ENCODE measurements at regions not wholly inside any gene's neighbourhood (a gene's known extent, or its start where the extent isn't known, plus 50 kb on each side); places are given as distances from the start of the nearest gene placed in this dataset.

DNA sequence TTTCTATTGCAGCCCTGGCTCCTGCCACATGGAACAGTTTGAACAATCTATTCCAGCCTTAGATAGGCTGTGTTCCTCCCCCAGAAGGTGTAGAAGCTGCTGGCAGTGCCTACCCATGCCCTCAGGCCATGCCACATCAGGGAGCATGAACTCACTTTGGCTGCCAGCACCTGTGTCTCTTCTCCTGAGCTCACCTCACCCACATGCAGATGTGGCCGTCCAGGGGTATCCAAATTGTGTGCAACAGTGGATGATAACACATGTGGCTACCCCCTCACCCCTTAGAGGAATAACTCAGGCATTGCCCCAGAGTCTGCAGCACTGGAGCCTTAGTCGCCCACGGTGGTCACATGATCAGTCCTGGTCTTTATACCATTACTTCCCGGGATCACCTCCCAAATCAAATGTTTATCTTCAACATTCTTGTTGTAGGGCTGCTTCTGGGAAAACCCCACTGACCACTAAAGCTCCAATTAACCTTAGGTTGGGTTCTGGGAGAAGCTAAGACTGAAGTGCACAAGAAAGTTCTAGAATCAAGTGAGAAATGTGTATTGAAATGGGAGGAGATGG lies 110.4 kb downstream of the BANF2 start:
- H3K9me3 Mint-ChIP-seq = no peaks in the 10 kb centered on the region
- peaks cover 1% of the 10 kb centered on the region for H3K27me3 Mint-ChIP-seq (ENCODE audit: low read depth)
- no peak for DNase-seq
- no peak for ATAC-seq
- H3K4me3 Mint-ChIP-seq = no peak overlapping the region
- H3K36me3 Mint-ChIP-seq (ENCODE audit: insufficient read depth) = no peaks in the 10 kb centered on the region
- no peaks in the 10 kb centered on the region for H3K4me1 Mint-ChIP-seq (ENCODE audit: low read depth)

DNA sequence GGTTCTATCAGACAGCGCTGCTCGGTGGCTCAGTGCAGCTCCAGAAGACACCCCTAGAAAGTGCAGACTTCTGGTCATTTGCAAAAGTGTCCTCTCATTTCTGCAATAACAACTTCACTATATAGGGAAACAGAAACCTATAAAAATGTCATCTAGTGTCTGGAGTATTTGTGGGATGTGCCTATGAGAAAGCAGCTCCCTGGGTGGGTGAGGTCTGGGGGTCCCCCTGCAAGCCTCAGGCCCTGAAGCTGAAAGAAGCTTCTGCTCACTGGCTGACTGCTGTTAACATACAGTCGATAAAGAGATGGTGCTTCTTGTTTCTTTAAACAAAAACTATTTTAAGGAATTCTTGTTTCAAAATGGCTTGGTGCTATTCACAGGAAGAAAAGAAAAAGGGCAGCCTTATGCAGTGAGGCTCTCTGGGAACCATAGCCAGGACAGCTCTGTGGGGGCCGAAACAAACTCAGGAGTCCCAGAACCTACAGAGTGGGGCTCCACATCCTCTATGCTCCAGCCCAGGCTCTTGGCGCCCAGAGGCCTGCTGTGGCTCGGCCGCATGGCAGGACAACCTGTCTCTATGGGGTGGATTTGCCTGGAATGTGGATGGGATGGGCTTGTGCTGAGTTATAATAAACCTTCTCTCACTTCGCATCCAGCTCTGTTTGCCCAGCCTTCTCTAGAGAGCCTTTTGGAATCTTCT lies 109.7 kb downstream of the BANF2 start:
- Mint-ChIP-seq H3K36me3 (ENCODE audit: insufficient read depth) (no peaks in the 10 kb centered on the region), H3K4me3 (no peak overlapping the region), H3K4me1 (ENCODE audit: low read depth) (no peaks in the 10 kb centered on the region), H3K9me3 (no peaks in the 10 kb centered on the region), H3K27me3 (ENCODE audit: low read depth) (peaks cover 2% of the 10 kb centered on the region)
- ATAC-seq (no peak), DNase-seq (no peak)

DNA sequence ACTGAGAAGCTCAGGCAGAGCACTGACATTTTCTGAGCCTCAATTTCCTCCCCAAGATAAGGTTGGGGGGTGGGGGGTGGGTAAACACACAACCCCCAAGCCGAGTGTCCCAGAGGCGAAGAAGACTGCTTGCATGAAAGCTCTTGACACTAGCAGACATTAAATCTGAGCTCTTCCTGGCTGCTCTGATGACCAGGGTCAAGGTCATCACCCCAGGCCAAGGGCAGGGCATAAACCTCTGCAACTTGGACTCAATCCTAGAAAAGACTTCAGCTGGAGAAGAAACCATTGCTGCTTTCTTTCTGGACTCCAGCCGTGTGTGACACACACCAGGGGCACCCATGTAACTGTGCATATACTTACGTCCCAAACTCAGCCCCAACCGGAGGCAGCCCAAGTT lies 109.0 kb downstream of the BANF2 start:
- H3K9me3 Mint-ChIP-seq = no peaks in the 10 kb centered on the region
- H3K36me3 Mint-ChIP-seq (ENCODE audit: insufficient read depth) = no peaks in the 10 kb centered on the region
- H3K27me3 Mint-ChIP-seq (ENCODE audit: low read depth) = peaks cover 4% of the 10 kb centered on the region
- H3K4me1 Mint-ChIP-seq (ENCODE audit: low read depth) = no peaks in the 10 kb centered on the region
- no peak for ATAC-seq
- no peak overlapping the region for H3K4me3 Mint-ChIP-seq
- DNase-seq = no peak

DNA sequence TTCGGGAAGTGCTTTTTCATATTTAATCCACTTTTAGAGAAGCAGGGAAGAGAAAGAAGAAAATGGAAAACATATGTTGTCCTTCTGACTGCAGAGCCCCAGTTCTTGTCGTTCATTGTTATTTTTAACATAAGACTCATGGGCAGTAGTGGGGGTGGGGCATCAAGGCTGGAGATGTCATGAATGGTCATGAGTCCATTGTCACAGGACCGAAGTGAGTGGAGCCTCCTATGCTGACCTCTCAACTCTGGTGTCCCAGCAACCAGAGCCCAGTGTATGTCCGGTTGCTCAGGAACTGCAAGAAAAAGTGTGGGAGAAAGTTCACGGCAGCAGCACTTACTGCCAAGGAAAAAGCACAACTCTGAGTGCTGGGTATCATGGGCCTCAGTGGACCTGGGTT lies 108.6 kb downstream of the BANF2 start:
- H3K36me3 Mint-ChIP-seq (ENCODE audit: insufficient read depth) = no peaks in the 10 kb centered on the region
- H3K9me3 Mint-ChIP-seq = no peaks in the 10 kb centered on the region
- H3K4me1 Mint-ChIP-seq (ENCODE audit: low read depth) = no peaks in the 10 kb centered on the region
- ATAC-seq (no peak), DNase-seq (no peak)
- peaks cover 4% of the 10 kb centered on the region for H3K27me3 Mint-ChIP-seq (ENCODE audit: low read depth)
- no peak overlapping the region for H3K4me3 Mint-ChIP-seq

DNA sequence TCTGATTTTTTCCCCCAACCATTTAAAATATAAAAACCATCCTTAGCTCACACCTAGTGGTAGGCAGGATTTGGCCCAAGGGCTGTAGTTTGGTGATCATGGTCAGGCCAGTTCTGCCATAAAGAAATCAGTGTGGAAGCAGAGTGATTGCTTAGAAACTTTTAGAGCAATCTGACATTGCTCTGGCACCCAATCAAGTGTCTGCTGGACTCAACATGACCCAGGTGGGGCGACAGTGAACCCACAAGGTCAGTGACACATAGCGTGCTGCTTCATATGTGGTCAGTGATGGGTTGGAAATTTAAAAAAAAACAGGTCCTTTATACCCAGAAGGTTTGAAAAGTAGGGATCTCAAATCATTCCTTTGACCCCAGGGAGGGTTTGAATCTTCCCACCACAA lies 107.9 kb downstream of the BANF2 start:
- peaks cover 4% of the 10 kb centered on the region for H3K27me3 Mint-ChIP-seq (ENCODE audit: low read depth)

DNA sequence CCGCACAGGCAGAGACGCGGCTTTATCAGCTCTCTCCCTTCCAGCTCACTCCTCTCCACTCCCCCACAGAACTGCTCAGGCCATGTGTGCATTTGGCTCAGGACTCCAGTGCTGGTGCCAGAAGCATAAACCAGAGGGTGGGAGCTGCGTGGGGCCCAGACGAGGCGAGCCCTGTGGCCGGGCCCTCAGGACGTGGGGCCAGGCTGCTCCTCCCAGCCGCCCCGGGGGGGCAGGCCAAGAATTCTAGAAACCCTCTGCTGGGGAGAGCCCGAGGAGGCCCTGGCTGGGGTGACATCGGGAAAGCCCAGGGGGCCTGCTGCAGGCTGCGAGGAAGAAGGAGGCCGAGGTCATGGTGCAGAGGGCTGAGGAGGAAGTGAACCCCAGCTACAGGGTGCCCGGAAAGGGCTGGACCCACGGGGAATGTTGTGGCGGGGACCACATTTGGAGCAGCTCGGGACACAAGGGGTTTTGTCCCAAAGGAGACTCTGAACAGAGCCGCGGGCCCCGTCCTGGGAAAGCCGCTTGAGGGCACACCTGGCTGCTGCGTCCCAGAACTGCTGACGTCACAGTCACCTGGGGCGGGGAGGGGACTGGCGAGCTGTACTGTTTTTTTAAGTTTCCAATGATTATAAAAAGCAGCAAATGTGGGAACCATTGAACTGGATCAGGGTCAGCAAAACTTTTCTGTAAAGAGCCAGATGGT lies 107.1 kb downstream of the BANF2 start:
- no peak for DNase-seq
- Mint-ChIP-seq H3K4me1 (ENCODE audit: low read depth) (no peaks in the 10 kb centered on the region), H3K36me3 (ENCODE audit: insufficient read depth) (no peaks in the 10 kb centered on the region), H3K9me3 (no peaks in the 10 kb centered on the region), H3K27me3 (ENCODE audit: low read depth) (peaks cover 4% of the 10 kb centered on the region), H3K4me3 (no peak overlapping the region)
- ATAC-seq = no peak

More for the DNA sequence above, 107.9 kb downstream of the BANF2 start:
- ATAC-seq = no peak
- no peaks in the 10 kb centered on the region for H3K9me3 Mint-ChIP-seq
- no peak for DNase-seq
- H3K4me3 Mint-ChIP-seq = no peak overlapping the region
- H3K4me1 Mint-ChIP-seq (ENCODE audit: low read depth) = no peaks in the 10 kb centered on the region
- no peaks in the 10 kb centered on the region for H3K36me3 Mint-ChIP-seq (ENCODE audit: insufficient read depth)

DNA sequence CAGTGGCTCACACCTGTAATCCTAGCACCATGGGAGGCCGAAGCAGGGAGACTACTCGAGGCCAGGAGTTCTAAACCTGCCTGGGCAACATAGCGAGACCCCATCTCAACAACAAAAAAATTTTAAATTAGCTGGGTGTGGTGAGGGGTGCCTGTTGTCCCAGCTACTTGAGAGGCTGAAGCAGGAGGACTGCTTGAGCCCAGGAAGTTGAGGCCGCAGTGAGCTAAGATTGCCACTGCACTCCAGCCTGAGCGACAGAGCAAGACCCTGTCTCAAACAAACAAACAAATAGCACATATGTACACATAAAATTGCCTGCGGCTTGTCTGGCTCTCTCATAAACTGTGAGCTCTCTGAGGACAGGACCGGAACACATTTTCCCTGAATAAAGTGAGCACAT lies 106.3 kb downstream of the BANF2 start:
- no peaks in the 10 kb centered on the region for H3K4me1 Mint-ChIP-seq (ENCODE audit: low read depth)
- no peaks in the 10 kb centered on the region for H3K9me3 Mint-ChIP-seq
- DNase-seq (no peak), ATAC-seq (no peak)
- no peaks in the 10 kb centered on the region for H3K36me3 Mint-ChIP-seq (ENCODE audit: insufficient read depth)
- no peak overlapping the region for H3K4me3 Mint-ChIP-seq
- H3K27me3 Mint-ChIP-seq (ENCODE audit: low read depth) = peaks cover 4% of the 10 kb centered on the region

DNA sequence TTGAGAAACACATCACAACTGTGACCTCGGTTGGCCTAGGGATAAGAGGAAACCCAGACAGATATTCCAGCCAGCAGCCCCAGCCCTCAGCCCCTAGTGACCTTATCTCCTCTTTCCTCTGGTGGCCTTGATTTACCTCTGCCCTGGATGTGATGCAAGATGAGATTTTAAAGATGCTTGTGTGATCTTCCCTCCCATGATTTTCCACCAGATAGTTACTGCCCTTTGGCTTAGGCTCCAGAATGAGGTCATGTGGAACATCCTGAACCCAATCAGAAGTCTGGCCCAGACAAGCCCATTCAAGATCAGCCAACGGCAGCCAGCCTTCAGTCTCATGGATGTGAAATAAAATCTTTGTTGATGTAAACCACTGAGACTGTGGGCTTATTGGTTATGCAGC lies 104.0 kb downstream of the BANF2 start:
- no peaks in the 10 kb centered on the region for H3K4me1 Mint-ChIP-seq (ENCODE audit: low read depth)
- no peaks in the 10 kb centered on the region for H3K36me3 Mint-ChIP-seq (ENCODE audit: insufficient read depth)
- peaks cover 6% of the 10 kb centered on the region for H3K27me3 Mint-ChIP-seq (ENCODE audit: low read depth)
- H3K9me3 Mint-ChIP-seq = peaks cover 5% of the 10 kb centered on the region
- H3K4me3 Mint-ChIP-seq = no peak overlapping the region
- ATAC-seq = no peak
- DNase-seq = no peak

DNA sequence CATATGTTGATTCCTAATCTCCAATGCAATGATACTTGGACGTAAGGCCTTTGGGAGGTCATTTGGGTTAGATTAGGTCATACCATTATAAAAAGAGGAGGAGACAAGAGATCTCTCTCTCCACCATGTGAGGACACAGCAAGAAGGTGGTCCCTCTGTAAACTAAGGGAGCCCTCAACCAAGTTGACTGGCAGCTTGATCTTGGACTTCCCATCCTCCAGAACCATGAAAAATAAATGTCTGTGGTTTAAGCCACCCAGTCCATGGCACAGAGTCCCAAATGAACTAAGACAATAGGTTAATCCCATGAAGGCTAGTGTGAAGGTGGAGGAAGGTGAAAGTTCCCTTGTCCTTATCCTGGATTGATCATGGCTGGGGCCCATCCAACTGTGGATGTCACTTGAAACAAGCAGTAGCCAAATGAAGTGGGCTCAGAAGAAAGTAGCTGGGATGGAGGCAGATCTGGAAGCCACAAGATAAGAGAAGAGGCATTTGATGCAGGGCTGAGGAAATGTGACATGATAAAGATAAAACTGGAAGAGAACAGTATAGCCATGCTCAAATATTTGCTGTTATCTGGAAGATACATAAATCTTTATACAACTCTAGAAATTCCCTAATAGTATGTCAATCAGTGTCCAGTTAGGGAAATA lies 99.9 kb downstream of the BANF2 start:
- no peaks in the 10 kb centered on the region for H3K36me3 Mint-ChIP-seq (ENCODE audit: insufficient read depth)

DNA sequence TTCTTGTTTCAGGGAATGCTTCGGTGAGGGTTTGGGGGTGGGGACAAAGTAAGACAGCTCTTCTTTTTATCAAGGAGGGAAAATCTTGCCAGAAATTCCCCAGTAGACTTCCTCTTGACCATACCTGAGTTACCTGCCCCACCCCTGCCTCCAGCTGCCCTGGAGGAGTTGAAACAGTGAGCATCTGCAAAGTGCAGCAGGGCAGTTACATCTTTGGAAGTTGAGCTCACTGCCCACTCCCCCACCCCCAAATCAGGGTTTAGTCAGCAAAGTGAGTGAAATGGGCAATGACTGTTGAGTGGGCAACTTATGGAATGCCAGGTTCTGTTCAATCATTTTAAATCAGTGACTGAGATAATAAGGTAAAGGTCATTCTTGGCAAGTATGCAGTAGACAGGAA lies 98.8 kb downstream of the BANF2 start:
- Mint-ChIP-seq H3K4me1 (ENCODE audit: low read depth) (peaks cover 3% of the 10 kb centered on the region), H3K27me3 (ENCODE audit: low read depth) (peaks cover 6% of the 10 kb centered on the region), H3K9me3 (peaks cover 7% of the 10 kb centered on the region), H3K4me3 (no peak overlapping the region), H3K36me3 (ENCODE audit: insufficient read depth) (no peaks in the 10 kb centered on the region)
- no peak for ATAC-seq
- DNase-seq = no peak

More for the DNA sequence above, 99.9 kb downstream of the BANF2 start:
- DNase-seq (no peak), ATAC-seq (no peak)
- H3K4me3 Mint-ChIP-seq = no peak overlapping the region
- H3K9me3 Mint-ChIP-seq = peaks cover 7% of the 10 kb centered on the region
- peaks cover 3% of the 10 kb centered on the region for H3K4me1 Mint-ChIP-seq (ENCODE audit: low read depth)
- H3K27me3 Mint-ChIP-seq (ENCODE audit: low read depth) = peaks cover 7% of the 10 kb centered on the region

DNA sequence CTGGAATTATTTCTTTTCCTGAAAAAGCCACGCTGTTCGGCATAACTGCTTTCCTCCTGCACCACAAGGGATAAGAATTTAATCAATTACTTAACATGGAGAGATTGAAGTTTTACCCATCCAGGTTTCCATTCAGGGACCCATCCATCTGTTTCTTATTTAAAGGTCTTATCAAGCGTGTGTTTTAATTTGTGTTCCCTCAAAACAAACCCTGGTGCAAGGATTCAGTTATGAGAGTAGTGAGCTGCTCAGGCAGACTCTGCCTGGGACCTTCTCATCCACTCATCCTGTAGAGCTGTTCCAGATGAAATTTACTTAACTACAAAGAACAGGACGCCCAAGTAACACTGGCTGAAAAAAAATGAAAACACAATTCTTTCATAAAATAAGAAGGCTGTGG lies 97.8 kb downstream of the BANF2 start:
- DNase-seq (no peak), ATAC-seq (no peak)
- peaks cover 6% of the 10 kb centered on the region for H3K27me3 Mint-ChIP-seq (ENCODE audit: low read depth)
- no peak overlapping the region for H3K4me3 Mint-ChIP-seq
- peaks cover 3% of the 10 kb centered on the region for H3K4me1 Mint-ChIP-seq (ENCODE audit: low read depth)
- H3K36me3 Mint-ChIP-seq (ENCODE audit: insufficient read depth) = no peaks in the 10 kb centered on the region
- H3K9me3 Mint-ChIP-seq = peaks cover 10% of the 10 kb centered on the region

DNA sequence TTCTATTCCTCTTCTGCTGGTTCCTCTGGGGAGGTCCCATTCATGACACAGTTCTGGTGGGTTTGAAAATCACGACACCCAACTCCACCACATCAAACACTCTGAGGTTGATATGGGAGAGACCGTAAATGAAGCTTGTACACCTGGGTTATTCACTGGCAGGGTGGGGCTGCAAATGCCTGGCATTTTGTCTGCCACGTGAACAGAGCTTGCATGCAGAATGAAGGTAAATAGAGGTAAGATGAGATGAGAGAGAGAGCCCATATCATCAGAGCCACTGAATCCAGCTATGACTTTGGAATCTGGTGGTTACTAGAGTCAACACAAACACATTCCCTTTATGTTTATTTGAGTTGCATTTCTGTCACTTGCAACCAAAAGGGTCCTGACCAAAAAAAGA lies 97.4 kb downstream of the BANF2 start:
- Mint-ChIP-seq H3K4me3 (no peak overlapping the region), H3K27me3 (ENCODE audit: low read depth) (peaks cover 6% of the 10 kb centered on the region), H3K36me3 (ENCODE audit: insufficient read depth) (no peaks in the 10 kb centered on the region), H3K4me1 (ENCODE audit: low read depth) (peaks cover 3% of the 10 kb centered on the region), H3K9me3 (peaks cover 10% of the 10 kb centered on the region)
- no peak for ATAC-seq
- DNase-seq = no peak

DNA sequence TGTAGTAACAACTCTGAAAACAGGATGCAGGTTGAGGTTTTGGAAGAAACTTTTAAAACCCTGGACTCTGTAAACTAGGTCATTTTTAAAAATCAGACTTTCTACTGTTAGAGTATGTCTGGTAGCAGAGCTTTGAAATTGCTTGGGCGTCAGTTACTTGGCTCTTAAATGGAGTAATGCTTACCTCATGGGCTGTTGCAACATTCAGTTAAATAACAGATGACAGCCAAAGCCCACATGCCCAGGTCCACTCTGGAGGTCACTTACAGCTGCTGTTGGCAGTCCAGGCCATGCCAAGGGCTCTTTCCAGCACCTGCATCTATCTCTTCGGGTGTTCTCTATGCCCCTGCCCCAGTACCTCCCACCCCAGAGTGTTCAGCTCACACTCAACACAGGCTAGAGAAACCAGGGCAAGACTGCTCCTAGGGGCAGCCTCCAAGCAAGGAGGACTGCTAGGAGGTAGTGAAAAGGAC lies 96.4 kb downstream of the BANF2 start:
- Mint-ChIP-seq H3K4me1 (ENCODE audit: low read depth) (peaks cover 3% of the 10 kb centered on the region), H3K36me3 (ENCODE audit: insufficient read depth) (no peaks in the 10 kb centered on the region), H3K4me3 (no peak overlapping the region), H3K27me3 (ENCODE audit: low read depth) (peaks cover 7% of the 10 kb centered on the region), H3K9me3 (peaks cover 10% of the 10 kb centered on the region)
- ATAC-seq (no peak), DNase-seq (no peak)

DNA sequence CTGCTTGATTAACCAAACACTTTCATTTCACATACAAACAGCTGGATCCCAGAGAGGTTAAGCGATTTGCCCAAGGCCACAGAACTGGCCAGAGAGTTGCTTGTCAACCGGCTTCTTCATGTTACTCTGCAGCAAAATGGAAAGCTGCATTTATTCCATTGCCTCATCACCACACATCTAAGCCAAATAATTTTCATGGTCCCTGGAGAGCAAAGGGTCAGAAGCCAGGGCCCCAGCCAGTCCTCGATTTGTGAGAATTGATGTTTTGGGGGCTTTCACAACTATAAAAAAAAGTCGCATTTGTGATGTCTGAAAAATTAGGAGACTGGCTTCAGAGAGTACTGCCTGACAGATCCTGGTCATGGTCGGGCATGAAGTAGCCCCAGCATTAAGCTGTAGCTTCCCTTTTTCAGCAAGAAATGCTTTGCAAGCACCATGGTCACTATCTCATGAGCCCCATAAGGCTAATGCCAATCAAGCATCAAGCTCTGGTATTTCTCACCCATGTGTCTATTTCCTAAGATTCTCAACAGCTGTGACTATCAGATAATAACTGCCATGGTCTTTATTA lies 95.8 kb downstream of the BANF2 start:
- Mint-ChIP-seq H3K4me1 (ENCODE audit: low read depth) (peaks cover 3% of the 10 kb centered on the region), H3K9me3 (peaks cover 10% of the 10 kb centered on the region), H3K27me3 (ENCODE audit: low read depth) (peaks cover 7% of the 10 kb centered on the region), H3K4me3 (no peak overlapping the region), H3K36me3 (ENCODE audit: insufficient read depth) (no peaks in the 10 kb centered on the region)
- ATAC-seq (no peak), DNase-seq (no peak)

All from activated T-cell treated with anti-CD3 and anti-CD28 coated beads, Interleukin-2, amount 50 U/mL, for 4 hours (primary cell).